GM23338 (cell line): ENCODE measurements at regions not wholly inside any gene's neighbourhood (a gene's known extent, or its start where the extent isn't known, plus 50 kb on each side); places are given as distances from the start of the nearest gene placed in this dataset.
A peak's percentile ranks its signal among the peaks of the same experiment; 100 is the strongest.

Experiments used
- ATAC-seq: fragments of 200-7000 bp; cut with Tn5 transposase; 3 replicates; pipeline ENCODE4 v1.9.1; 2020
- DNase-seq: peaks from one replicate; pipeline ENCODE4 v3.0.0-alpha.2; 2015; ENCODE audit warnings: low spot score
- H2AFZ ChIP-seq: fragments of 200-600 bp; sonication (generic); 2 replicates; pipeline ENCODE4 v1.8.0; 2016; ENCODE audit warnings: antibody characterized with exemption, mild to moderate bottlenecking, moderate library complexity
- H3F3A ChIP-seq: fragments of 200-600 bp; sonication (generic); replicated peaks from 2 replicates; pipeline ENCODE4 v1.8.0; 2017; ENCODE audit warnings: antibody characterized with exemption, mixed run types, low read depth
- H3K27ac ChIP-seq: fragments of 200-600 bp; sonication (generic); 2 replicates; pipeline ENCODE4 v1.6.1; 2016; ENCODE audit warnings: low read depth
- H3K27me3 ChIP-seq: fragments of 200-600 bp; sonication (generic); 2 replicates; pipeline ENCODE4 v1.8.0; 2016; ENCODE audit warnings: mild to moderate bottlenecking, mixed run types, moderate library complexity; ENCODE audit not compliant: insufficient read depth
- H3K36me3 ChIP-seq: fragments of 200-600 bp; sonication (generic); 2 replicates; pipeline ENCODE4 v1.8.0; 2016; ENCODE audit warnings: mild to moderate bottlenecking; ENCODE audit not compliant: insufficient read depth
- H3K4me1 ChIP-seq: fragments of 200-600 bp; sonication (generic); 2 replicates; pipeline ENCODE4 v1.8.0; 2016; ENCODE audit warnings: mild to moderate bottlenecking, moderate library complexity; ENCODE audit not compliant: insufficient read depth
- H3K4me2 ChIP-seq: fragments of 200-600 bp; sonication (generic); 2 replicates; pipeline ENCODE4 v1.7.1; 2017; ENCODE audit warnings: mixed run types
- H3K4me3 ChIP-seq: fragments of 200-600 bp; sonication (generic); 2 replicates; pipeline ENCODE4 v1.6.1; 2016; ENCODE audit warnings: mixed run types
- H3K79me2 ChIP-seq: fragments of 200-600 bp; sonication (generic); replicated peaks from 2 replicates; pipeline ENCODE4 v1.8.0; 2017; ENCODE audit warnings: mild to moderate bottlenecking; ENCODE audit not compliant: insufficient read depth
- H3K9me2 ChIP-seq: fragments of 200-600 bp; sonication (generic); 2 replicates; pipeline ENCODE4 v1.8.0; 2017; ENCODE audit not compliant: insufficient read depth
- H4K20me1 ChIP-seq: fragments of 200-600 bp; sonication (generic); replicated peaks from 2 replicates; pipeline ENCODE4 v1.8.0; 2017; ENCODE audit warnings: mild to moderate bottlenecking; ENCODE audit not compliant: insufficient read depth
- H3K27ac Mint-ChIP-seq: 2 replicates; pipeline ENCODE4 v1.8.0; 2020; ENCODE audit warnings: inconsistent platforms, mild to moderate bottlenecking, moderate library complexity, mixed read lengths
- H3K27me3 Mint-ChIP-seq: 3 replicates; pipeline ENCODE4 v1.8.0; 2022; ENCODE audit warnings: low read depth, mild to moderate bottlenecking, moderate library complexity, mixed read lengths, inconsistent platforms; ENCODE audit not compliant: insufficient read depth, poor library complexity
- H3K36me3 Mint-ChIP-seq: 3 replicates; pipeline ENCODE4 v1.8.0; 2021; ENCODE audit warnings: low read depth, mild to moderate bottlenecking, inconsistent platforms, moderate library complexity, mixed read lengths
- H3K4me1 Mint-ChIP-seq: 3 replicates; pipeline ENCODE4 v1.8.0; 2020; ENCODE audit warnings: mild to moderate bottlenecking, inconsistent platforms, mixed read lengths
- H3K4me3 Mint-ChIP-seq: 3 replicates; pipeline ENCODE4 v1.8.0; 2021; ENCODE audit warnings: moderate library complexity, mild to moderate bottlenecking, inconsistent platforms, mixed read lengths
- H3K9me3 Mint-ChIP-seq: 3 replicates; pipeline ENCODE4 v1.8.0; 2020; ENCODE audit warnings: moderate library complexity, mild to moderate bottlenecking, inconsistent platforms, mixed read lengths
- ETS1 ChIP-seq: IDR thresholded peaks from 2 replicates; pipeline ENCODE4 v1.6.1; 2016; ENCODE audit warnings: antibody characterized with exemption
- EZH2 ChIP-seq: fragments of 200-600 bp; sonication (generic); IDR thresholded peaks from one replicate; pipeline ENCODE4 v1.8.0; 2017; ENCODE audit warnings: antibody characterized with exemption, mild to moderate bottlenecking, low read depth; ENCODE audit not compliant: unreplicated experiment
- EZH2phosphoT487 ChIP-seq: fragments of 200-600 bp; sonication (generic); IDR thresholded peaks from one replicate; pipeline ENCODE4 v1.8.1; 2018; ENCODE audit warnings: antibody characterized with exemption; ENCODE audit not compliant: unreplicated experiment
- JUNB ChIP-seq: IDR thresholded peaks from one replicate; pipeline ENCODE4 v1.6.1; 2016; ENCODE audit warnings: antibody characterized with exemption; ENCODE audit not compliant: unreplicated experiment
- ZNF114 ChIP-seq: fragments of 250-450 bp; sonication (Bioruptor Pico); IDR thresholded peaks from 2 replicates; pipeline ENCODE4 v1.5.0; 2020; ENCODE audit warnings: mild to moderate bottlenecking, moderate library complexity
- ZNF331 ChIP-seq: fragments of 250-450 bp; sonication (Bioruptor Pico); IDR thresholded peaks from 2 replicates; pipeline ENCODE4 v1.5.0; 2020; ENCODE audit warnings: low read depth, mild to moderate bottlenecking, moderate library complexity
- TF ChIP-seq, protein P1 (sequence below): fragments of 250-450 bp; sonication (Bioruptor Pico); IDR thresholded peaks from 2 replicates; pipeline ENCODE4 v1.5.0; 2020; ENCODE audit warnings: mild to moderate bottlenecking, moderate library complexity

DNA sequence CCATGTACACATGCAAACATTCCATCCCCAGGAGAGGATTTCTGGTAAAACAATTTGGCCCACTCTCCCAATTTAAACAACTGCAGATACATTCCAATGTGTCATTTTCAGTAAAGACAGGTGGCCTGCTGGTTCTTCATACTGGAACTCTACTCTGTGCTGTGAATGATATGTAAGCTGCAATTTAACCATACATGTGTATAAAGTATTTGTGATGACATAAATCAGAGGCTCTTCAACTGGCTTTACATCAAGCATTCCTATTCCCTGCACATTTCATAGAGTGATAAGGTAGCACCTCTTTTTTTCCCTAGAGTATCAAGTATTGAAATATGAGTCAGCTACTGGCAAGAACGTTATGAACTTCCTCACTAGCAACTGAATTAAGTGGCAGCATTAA lies 649.5 kb upstream of the ADGRL2 start (continued):
- TF ChIP-seq ZNF331: no peak

GRCh38 chr1:81149649-81150325 lies 650.9 kb upstream of the ADGRL2 start:
- Histone ChIP-seq H3K4me1 (peaks cover 8% of the 10 kb centered on the region; the same call in 1 of the 2 replicates), H4K20me1 (no peaks in the 10 kb centered on the region), H3K79me2 (no peaks in the 10 kb centered on the region), H3K4me3 (no peak overlapping the region), H3K36me3 (no peaks in the 10 kb centered on the region), H3K27ac (no peak overlapping the region), H3K27me3 (no peaks in the 10 kb centered on the region), H3K4me2 (no peak overlapping the region), H3K9me2 (0 out of 2 replicates have a peak, but pooled peaks cover 3% of the 10 kb centered on the region), H3F3A (no peaks in the 10 kb centered on the region), H2AFZ (peak overlapping the region; percentile 47; the same call in 1 of the 2 replicates)
- H3K4me1 Mint-ChIP-seq: peaks cover 5% of the 10 kb centered on the region; the same call in 1 of the 3 replicates
- H3K27ac Mint-ChIP-seq: no peak overlapping the region
- H3K27me3 Mint-ChIP-seq: no peaks in the 10 kb centered on the region
- DNase-seq (no peak), ATAC-seq (no peak)
- no peaks in the 10 kb centered on the region for H3K9me3 Mint-ChIP-seq
- no peak overlapping the region for H3K4me3 Mint-ChIP-seq
- no peaks in the 10 kb centered on the region for H3K36me3 Mint-ChIP-seq
- TF ChIP-seq JUNB (no peak), EZH2phosphoT487 (no peak), EZH2 (no peak), ETS1 (no peak), ZNF114 (CRISPR knock-in tag) (no peak)
- TF ChIP-seq, protein P1, sequence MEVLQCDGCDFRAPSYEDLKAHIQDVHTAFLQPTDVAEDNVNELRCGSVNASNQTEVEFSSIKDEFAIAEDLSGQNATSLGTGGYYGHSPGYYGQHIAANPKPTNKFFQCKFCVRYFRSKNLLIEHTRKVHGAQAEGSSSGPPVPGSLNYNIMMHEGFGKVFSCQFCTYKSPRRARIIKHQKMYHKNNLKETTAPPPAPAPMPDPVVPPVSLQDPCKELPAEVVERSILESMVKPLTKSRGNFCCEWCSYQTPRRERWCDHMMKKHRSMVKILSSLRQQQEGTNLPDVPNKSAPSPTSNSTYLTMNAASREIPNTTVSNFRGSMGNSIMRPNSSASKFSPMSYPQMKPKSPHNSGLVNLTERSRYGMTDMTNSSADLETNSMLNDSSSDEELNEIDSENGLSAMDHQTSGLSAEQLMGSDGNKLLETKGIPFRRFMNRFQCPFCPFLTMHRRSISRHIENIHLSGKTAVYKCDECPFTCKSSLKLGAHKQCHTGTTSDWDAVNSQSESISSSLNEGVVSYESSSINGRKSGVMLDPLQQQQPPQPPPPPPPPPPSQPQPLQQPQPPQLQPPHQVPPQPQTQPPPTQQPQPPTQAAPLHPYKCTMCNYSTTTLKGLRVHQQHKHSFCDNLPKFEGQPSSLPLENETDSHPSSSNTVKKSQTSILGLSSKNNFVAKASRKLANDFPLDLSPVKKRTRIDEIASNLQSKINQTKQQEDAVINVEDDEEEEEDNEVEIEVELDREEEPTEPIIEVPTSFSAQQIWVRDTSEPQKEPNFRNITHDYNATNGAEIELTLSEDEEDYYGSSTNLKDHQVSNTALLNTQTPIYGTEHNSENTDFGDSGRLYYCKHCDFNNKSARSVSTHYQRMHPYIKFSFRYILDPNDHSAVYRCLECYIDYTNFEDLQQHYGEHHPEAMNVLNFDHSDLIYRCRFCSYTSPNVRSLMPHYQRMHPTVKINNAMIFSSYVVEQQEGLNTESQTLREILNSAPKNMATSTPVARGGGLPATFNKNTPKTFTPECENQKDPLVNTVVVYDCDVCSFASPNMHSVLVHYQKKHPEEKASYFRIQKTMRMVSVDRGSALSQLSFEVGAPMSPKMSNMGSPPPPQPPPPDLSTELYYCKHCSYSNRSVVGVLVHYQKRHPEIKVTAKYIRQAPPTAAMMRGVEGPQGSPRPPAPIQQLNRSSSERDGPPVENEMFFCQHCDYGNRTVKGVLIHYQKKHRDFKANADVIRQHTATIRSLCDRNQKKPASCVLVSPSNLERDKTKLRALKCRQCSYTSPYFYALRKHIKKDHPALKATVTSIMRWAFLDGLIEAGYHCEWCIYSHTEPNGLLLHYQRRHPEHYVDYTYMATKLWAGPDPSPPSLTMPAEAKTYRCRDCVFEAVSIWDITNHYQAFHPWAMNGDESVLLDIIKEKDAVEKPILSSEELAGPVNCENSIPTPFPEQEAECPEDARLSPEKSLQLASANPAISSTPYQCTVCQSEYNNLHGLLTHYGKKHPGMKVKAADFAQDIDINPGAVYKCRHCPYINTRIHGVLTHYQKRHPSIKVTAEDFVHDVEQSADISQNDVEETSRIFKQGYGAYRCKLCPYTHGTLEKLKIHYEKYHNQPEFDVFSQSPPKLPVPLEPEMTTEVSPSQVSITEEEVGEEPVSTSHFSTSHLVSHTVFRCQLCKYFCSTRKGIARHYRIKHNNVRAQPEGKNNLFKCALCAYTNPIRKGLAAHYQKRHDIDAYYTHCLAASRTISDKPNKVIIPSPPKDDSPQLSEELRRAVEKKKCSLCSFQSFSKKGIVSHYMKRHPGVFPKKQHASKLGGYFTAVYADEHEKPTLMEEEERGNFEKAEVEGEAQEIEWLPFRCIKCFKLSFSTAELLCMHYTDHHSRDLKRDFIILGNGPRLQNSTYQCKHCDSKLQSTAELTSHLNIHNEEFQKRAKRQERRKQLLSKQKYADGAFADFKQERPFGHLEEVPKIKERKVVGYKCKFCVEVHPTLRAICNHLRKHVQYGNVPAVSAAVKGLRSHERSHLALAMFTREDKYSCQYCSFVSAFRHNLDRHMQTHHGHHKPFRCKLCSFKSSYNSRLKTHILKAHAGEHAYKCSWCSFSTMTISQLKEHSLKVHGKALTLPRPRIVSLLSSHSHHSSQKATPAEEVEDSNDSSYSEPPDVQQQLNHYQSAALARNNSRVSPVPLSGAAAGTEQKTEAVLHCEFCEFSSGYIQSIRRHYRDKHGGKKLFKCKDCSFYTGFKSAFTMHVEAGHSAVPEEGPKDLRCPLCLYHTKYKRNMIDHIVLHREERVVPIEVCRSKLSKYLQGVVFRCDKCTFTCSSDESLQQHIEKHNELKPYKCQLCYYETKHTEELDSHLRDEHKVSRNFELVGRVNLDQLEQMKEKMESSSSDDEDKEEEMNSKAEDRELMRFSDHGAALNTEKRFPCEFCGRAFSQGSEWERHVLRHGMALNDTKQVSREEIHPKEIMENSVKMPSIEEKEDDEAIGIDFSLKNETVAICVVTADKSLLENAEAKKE (CRISPR knock-in tag): no peak
